ENCODE measurements at regions not wholly inside any gene's neighbourhood (a gene's known extent, or its start where the extent isn't known, plus 50 kb on each side); places are given as distances from the start of the nearest gene placed in this dataset.

- Histone ChIP-seq H3K9me3 (ENCODE audit: insufficient read depth, low read length) (no peaks in the 10 kb centered on the region), H3K36me3 (ENCODE audit: low read length) (no peaks in the 10 kb centered on the region), H2AFZ (ENCODE audit: low read depth, low read length, severe bottlenecking) (no peak overlapping the region), H3K4me2 (ENCODE audit: low read depth, low read length, poor library complexity, severe bottlenecking) (no peak overlapping the region), H3K9ac (ENCODE audit: low read length) (no peak overlapping the region), H3K9me2 (replicated peaks; ENCODE audit: insufficient read depth, low read length) (no peaks in the 10 kb centered on the region), H3K27ac (ENCODE audit: low read depth, low read length) (no peak overlapping the region), H3F3A (ENCODE audit: insufficient read depth) (no peaks in the 10 kb centered on the region), H3K4me3 (ENCODE audit: insufficient read depth, low read length, poor library complexity, severe bottlenecking) (no peak overlapping the region), H3K27me3 (ENCODE audit: low read length) (no peaks in the 10 kb centered on the region), H4K20me1 (ENCODE audit: low read depth, low read length) (no peaks in the 10 kb centered on the region), H3K79me2 (ENCODE audit: insufficient read depth, low read length) (no peaks in the 10 kb centered on the region)
- TF ChIP-seq CTCF (IDR thresholded peaks at IDR 0.05; ENCODE audit: insufficient read depth, low read length, poor library complexity, severe bottlenecking) = no peak
- TF ChIP-seq EZH2phosphoT487 (conservative IDR thresholded peaks at IDR 0.05; ENCODE audit: low read length) = no peak
Measured at GRCh38 chrX:39551762-39552161, 546.0 kb downstream of the BCOR start.

GRCh38 chrX:39555431-39555830 lies 542.3 kb downstream of the BCOR start:
- H3K9me3 ChIP-seq (ENCODE audit: insufficient read depth, low read length) = no peaks in the 10 kb centered on the region
- no peak overlapping the region for H3K27ac ChIP-seq (ENCODE audit: low read depth, low read length)
- no peaks in the 10 kb centered on the region for H3K9me2 ChIP-seq (replicated peaks; ENCODE audit: insufficient read depth, low read length)
- no peaks in the 10 kb centered on the region for H3K79me2 ChIP-seq (ENCODE audit: insufficient read depth, low read length)
- no peak overlapping the region for H3K4me3 ChIP-seq (ENCODE audit: insufficient read depth, low read length, poor library complexity, severe bottlenecking)
- no peaks in the 10 kb centered on the region for H3F3A ChIP-seq (ENCODE audit: insufficient read depth)
- TF ChIP-seq EZH2phosphoT487 (conservative IDR thresholded peaks at IDR 0.05; ENCODE audit: low read length) (no peak), CTCF (IDR thresholded peaks at IDR 0.05; ENCODE audit: insufficient read depth, low read length, poor library complexity, severe bottlenecking) (no peak)
- H2AFZ ChIP-seq (ENCODE audit: low read depth, low read length, severe bottlenecking) = no peak overlapping the region
- no peak overlapping the region for H3K4me2 ChIP-seq (ENCODE audit: low read depth, low read length, poor library complexity, severe bottlenecking)
- no peak overlapping the region for H3K9ac ChIP-seq (ENCODE audit: low read length)
- H4K20me1 ChIP-seq (ENCODE audit: low read depth, low read length) = no peaks in the 10 kb centered on the region
- no peaks in the 10 kb centered on the region for H3K36me3 ChIP-seq (ENCODE audit: low read length)
- H3K27me3 ChIP-seq (ENCODE audit: low read length) = no peaks in the 10 kb centered on the region

DNA sequence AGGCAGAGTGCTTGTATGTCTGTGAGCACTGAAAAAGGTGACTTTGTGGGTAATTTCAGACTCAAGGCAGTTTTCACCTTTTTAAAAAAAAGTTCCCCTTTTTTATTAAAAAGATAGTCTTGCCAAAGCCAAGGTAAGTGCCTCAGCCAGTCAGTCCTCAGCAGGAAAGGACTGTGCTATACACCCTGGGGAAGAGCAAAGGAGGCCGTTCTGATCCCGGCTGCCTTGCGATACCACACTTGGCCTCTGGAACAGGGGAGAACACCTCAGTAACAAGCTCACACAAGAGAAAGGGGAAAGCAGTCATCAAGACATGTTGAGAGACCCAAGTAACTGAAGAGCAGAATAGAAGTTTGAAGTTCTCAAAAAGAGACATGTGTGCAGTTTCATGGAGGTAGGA lies 541.7 kb downstream of the BCOR start:
- no peaks in the 10 kb centered on the region for H3F3A ChIP-seq (ENCODE audit: insufficient read depth)
- H2AFZ ChIP-seq (ENCODE audit: low read depth, low read length, severe bottlenecking) = no peak overlapping the region
- no peaks in the 10 kb centered on the region for H3K79me2 ChIP-seq (ENCODE audit: insufficient read depth, low read length)
- no peak overlapping the region for H3K27ac ChIP-seq (ENCODE audit: low read depth, low read length)
- no peaks in the 10 kb centered on the region for H3K36me3 ChIP-seq (ENCODE audit: low read length)
- TF ChIP-seq EZH2phosphoT487 (conservative IDR thresholded peaks at IDR 0.05; ENCODE audit: low read length) (no peak), CTCF (IDR thresholded peaks at IDR 0.05; ENCODE audit: insufficient read depth, low read length, poor library complexity, severe bottlenecking) (no peak)
- no peaks in the 10 kb centered on the region for H3K9me2 ChIP-seq (replicated peaks; ENCODE audit: insufficient read depth, low read length)
- no peak overlapping the region for H3K9ac ChIP-seq (ENCODE audit: low read length)
- no peaks in the 10 kb centered on the region for H3K9me3 ChIP-seq (ENCODE audit: insufficient read depth, low read length)
- no peaks in the 10 kb centered on the region for H4K20me1 ChIP-seq (ENCODE audit: low read depth, low read length)
- H3K4me3 ChIP-seq (ENCODE audit: insufficient read depth, low read length, poor library complexity, severe bottlenecking) = no peak overlapping the region
- no peaks in the 10 kb centered on the region for H3K27me3 ChIP-seq (ENCODE audit: low read length)
- no peak overlapping the region for H3K4me2 ChIP-seq (ENCODE audit: low read depth, low read length, poor library complexity, severe bottlenecking)

- Histone ChIP-seq H3K4me2 (ENCODE audit: low read depth, low read length, poor library complexity, severe bottlenecking) (no peak overlapping the region), H3K27me3 (ENCODE audit: low read length) (no peaks in the 10 kb centered on the region), H3F3A (ENCODE audit: insufficient read depth) (no peaks in the 10 kb centered on the region), H3K4me3 (ENCODE audit: insufficient read depth, low read length, poor library complexity, severe bottlenecking) (no peak overlapping the region), H3K79me2 (ENCODE audit: insufficient read depth, low read length) (no peaks in the 10 kb centered on the region), H2AFZ (ENCODE audit: low read depth, low read length, severe bottlenecking) (no peak overlapping the region), H4K20me1 (ENCODE audit: low read depth, low read length) (no peaks in the 10 kb centered on the region), H3K27ac (ENCODE audit: low read depth, low read length) (no peak overlapping the region), H3K9ac (ENCODE audit: low read length) (no peak overlapping the region), H3K9me2 (replicated peaks; ENCODE audit: insufficient read depth, low read length) (no peaks in the 10 kb centered on the region), H3K36me3 (ENCODE audit: low read length) (no peaks in the 10 kb centered on the region), H3K9me3 (ENCODE audit: insufficient read depth, low read length) (no peaks in the 10 kb centered on the region)
- TF ChIP-seq CTCF (IDR thresholded peaks at IDR 0.05; ENCODE audit: insufficient read depth, low read length, poor library complexity, severe bottlenecking) = no peak
- no peak for TF ChIP-seq EZH2phosphoT487 (conservative IDR thresholded peaks at IDR 0.05; ENCODE audit: low read length)
Measured at GRCh38 chrX:39559229-39559628, 538.5 kb downstream of the BCOR start.
